Glutamatergic neuron (in vitro differentiated cells): ENCODE measurements at regions not wholly inside any gene's neighbourhood (a gene's known extent, or its start where the extent isn't known, plus 50 kb on each side); places are given as distances from the start of the nearest gene placed in this dataset.

Source experiments
- DNase-seq: peaks from one replicate; pipeline ENCODE4 v3.0.0; 2022
- H3K27ac Mint-ChIP-seq: one replicate; pipeline ENCODE4 v1.8.0; 2020; ENCODE audit warnings: mild to moderate bottlenecking, mixed read lengths, inconsistent platforms; ENCODE audit not compliant: unreplicated experiment
- H3K27me3 Mint-ChIP-seq: one replicate; pipeline ENCODE4 v1.8.0; 2020; ENCODE audit warnings: mild to moderate bottlenecking, moderate library complexity, mixed read lengths, inconsistent platforms; ENCODE audit not compliant: unreplicated experiment
- H3K36me3 Mint-ChIP-seq: one replicate; pipeline ENCODE4 v1.8.0; 2020; ENCODE audit warnings: mild to moderate bottlenecking, mixed read lengths, inconsistent platforms; ENCODE audit not compliant: unreplicated experiment
- H3K4me1 Mint-ChIP-seq: one replicate; pipeline ENCODE4 v1.8.0; 2020; ENCODE audit warnings: mild to moderate bottlenecking, low read depth, mixed read lengths, inconsistent platforms; ENCODE audit not compliant: unreplicated experiment
- H3K4me3 Mint-ChIP-seq: one replicate; pipeline ENCODE4 v1.8.0; 2020; ENCODE audit warnings: mild to moderate bottlenecking, mixed read lengths, inconsistent platforms; ENCODE audit not compliant: unreplicated experiment
- H3K9me3 Mint-ChIP-seq: one replicate; pipeline ENCODE4 v1.8.0; 2020; ENCODE audit warnings: mild to moderate bottlenecking, moderate library complexity, mixed read lengths, inconsistent platforms; ENCODE audit not compliant: unreplicated experiment
- CTCF ChIP-seq: fragments of 200-600 bp; sonication (generic); IDR thresholded peaks from one replicate; pipeline ENCODE4 v1.5.0; 2021; ENCODE audit not compliant: partially characterized antibody, unreplicated experiment

- H3K4me1 Mint-ChIP-seq: no peaks in the 10 kb centered on the region
- DNase-seq: no peak
- H3K27me3 Mint-ChIP-seq: no peaks in the 10 kb centered on the region
- no peaks in the 10 kb centered on the region for H3K36me3 Mint-ChIP-seq
- no peak overlapping the region for H3K4me3 Mint-ChIP-seq
- no peak overlapping the region for H3K27ac Mint-ChIP-seq
- no peak for TF ChIP-seq CTCF
- H3K9me3 Mint-ChIP-seq: no peaks in the 10 kb centered on the region
These were observed 70.8 kb upstream of the AHI1 start for GRCh38 chr6:135568379-135568778.

- H3K27me3 Mint-ChIP-seq: no peaks in the 10 kb centered on the region
- no peak for TF ChIP-seq CTCF
These were observed 74.5 kb upstream of the AHI1 start for GRCh38 chr6:135572051-135572450.

GRCh38 chr6:135575629-135576028, 78.1 kb upstream of the AHI1 start:
- H3K36me3 Mint-ChIP-seq: no peaks in the 10 kb centered on the region
- no peak overlapping the region for H3K4me3 Mint-ChIP-seq
- H3K27me3 Mint-ChIP-seq: no peaks in the 10 kb centered on the region
- TF ChIP-seq CTCF: no peak
- H3K27ac Mint-ChIP-seq: no peak overlapping the region
- no peaks in the 10 kb centered on the region for H3K4me1 Mint-ChIP-seq
- no peak for DNase-seq
- H3K9me3 Mint-ChIP-seq: no peaks in the 10 kb centered on the region

More at GRCh38 chr6:135572051-135572450, 74.5 kb upstream of the AHI1 start:
- H3K4me3 Mint-ChIP-seq: no peak overlapping the region
- no peaks in the 10 kb centered on the region for H3K36me3 Mint-ChIP-seq
- H3K27ac Mint-ChIP-seq: no peak overlapping the region
- no peak for DNase-seq
- no peaks in the 10 kb centered on the region for H3K4me1 Mint-ChIP-seq
- H3K9me3 Mint-ChIP-seq: no peaks in the 10 kb centered on the region

- no peaks in the 10 kb centered on the region for H3K4me1 Mint-ChIP-seq
- no peak overlapping the region for H3K27ac Mint-ChIP-seq
- H3K4me3 Mint-ChIP-seq: no peak overlapping the region
- no peaks in the 10 kb centered on the region for H3K36me3 Mint-ChIP-seq
- DNase-seq: no peak
- TF ChIP-seq CTCF: no peak
- H3K9me3 Mint-ChIP-seq: no peaks in the 10 kb centered on the region
- H3K27me3 Mint-ChIP-seq: no peaks in the 10 kb centered on the region
These were observed 78.5 kb upstream of the AHI1 start for GRCh38 chr6:135576055-135576454.

GRCh38 chr6:135577059-135577538, 79.6 kb upstream of the AHI1 start:
- no peak overlapping the region for H3K27ac Mint-ChIP-seq
- no peak for DNase-seq
- no peaks in the 10 kb centered on the region for H3K4me1 Mint-ChIP-seq
- no peaks in the 10 kb centered on the region for H3K9me3 Mint-ChIP-seq
- no peaks in the 10 kb centered on the region for H3K27me3 Mint-ChIP-seq
- no peaks in the 10 kb centered on the region for H3K36me3 Mint-ChIP-seq
- H3K4me3 Mint-ChIP-seq: no peak overlapping the region
- no peak for TF ChIP-seq CTCF
